ENCODE measurements at regions not wholly inside any gene's neighbourhood (a gene's known extent, or its start where the extent isn't known, plus 50 kb on each side); places are given as distances from the start of the nearest gene placed in this dataset.

GRCh38 chr5:93845376-93845775 lies 104.0 kb upstream of the POU5F2 start:
- intact Hi-C loops (cut with DNase I), result no loop called here
- H3K4me3 ChIP-seq, result no peak overlapping the region
- no peaks in the 10 kb centered on the region for H3K36me3 ChIP-seq
- ATAC-seq, result no peak
- H3K4me1 ChIP-seq, result no peaks in the 10 kb centered on the region
- no peak overlapping the region for H3K27ac ChIP-seq
- peaks cover 13% of the 10 kb centered on the region for H3K9me3 ChIP-seq
- DNase-seq, result no peak
- no peak for TF ChIP-seq CTCF (IDR thresholded peaks at IDR 0.05)
- H3K27me3 ChIP-seq (ENCODE audit: low read depth), result no peaks in the 10 kb centered on the region

- TF ChIP-seq CTCF (IDR thresholded peaks at IDR 0.05), result no peak
- Histone ChIP-seq H3K27me3 (ENCODE audit: low read depth) (no peaks in the 10 kb centered on the region), H3K9me3 (peaks cover 5% of the 10 kb centered on the region), H3K4me3 (no peak overlapping the region), H3K4me1 (no peaks in the 10 kb centered on the region), H3K36me3 (no peaks in the 10 kb centered on the region), H3K27ac (no peak overlapping the region)
- intact Hi-C loops (cut with DNase I), result no loop called here
- no peak for ATAC-seq
- DNase-seq, result no peak
Measured at GRCh38 chr5:93831449-93831848, 90.0 kb upstream of the POU5F2 start.

- Histone ChIP-seq H3K27me3 (ENCODE audit: low read depth) (no peaks in the 10 kb centered on the region), H3K9me3 (peaks cover 5% of the 10 kb centered on the region), H3K4me1 (no peaks in the 10 kb centered on the region), H3K36me3 (no peaks in the 10 kb centered on the region), H3K27ac (no peak overlapping the region), H3K4me3 (no peak overlapping the region)
- DNase-seq (no peak), ATAC-seq (no peak)
- TF ChIP-seq CTCF (IDR thresholded peaks at IDR 0.05), result no peak
- intact Hi-C loops (cut with DNase I), result no loop called here
Measured at GRCh38 chr5:93830893-93831292, 89.5 kb upstream of the POU5F2 start.

- intact Hi-C loops (cut with DNase I), result no loop called here
- no peaks in the 10 kb centered on the region for H3K27me3 ChIP-seq (ENCODE audit: low read depth)
- no peaks in the 10 kb centered on the region for H3K36me3 ChIP-seq
- no peak overlapping the region for H3K4me3 ChIP-seq
- H3K9me3 ChIP-seq, result peaks cover 5% of the 10 kb centered on the region
- DNase-seq (no peak), ATAC-seq (no peak)
- TF ChIP-seq CTCF (IDR thresholded peaks at IDR 0.05), result no peak
- no peaks in the 10 kb centered on the region for H3K4me1 ChIP-seq
- no peak overlapping the region for H3K27ac ChIP-seq
Measured at GRCh38 chr5:93829346-93829745, 87.9 kb upstream of the POU5F2 start.

GRCh38 chr5:93821891-93822415 lies 80.6 kb upstream of the POU5F2 start:
- intact Hi-C loops (cut with DNase I), result no loop called here
- Histone ChIP-seq H3K27me3 (ENCODE audit: low read depth) (no peaks in the 10 kb centered on the region), H3K9me3 (no peaks in the 10 kb centered on the region), H3K4me1 (no peaks in the 10 kb centered on the region), H3K27ac (no peak overlapping the region), H3K36me3 (no peaks in the 10 kb centered on the region), H3K4me3 (no peak overlapping the region)
- ATAC-seq (no peak), DNase-seq (no peak)
- TF ChIP-seq CTCF (IDR thresholded peaks at IDR 0.05), result no peak

GRCh38 chr5:93819668-93820067 lies 78.3 kb upstream of the POU5F2 start:
- Histone ChIP-seq H3K9me3 (no peaks in the 10 kb centered on the region), H3K36me3 (no peaks in the 10 kb centered on the region), H3K4me1 (no peaks in the 10 kb centered on the region), H3K27me3 (ENCODE audit: low read depth) (no peaks in the 10 kb centered on the region), H3K4me3 (no peak overlapping the region), H3K27ac (no peak overlapping the region)
- TF ChIP-seq CTCF (IDR thresholded peaks at IDR 0.05), result no peak
- DNase-seq, result no peak
- no peak for ATAC-seq
- intact Hi-C loops (cut with DNase I), result no loop called here
